ENCODE measurements at regions not wholly inside any gene's neighbourhood (a gene's known extent, or its start where the extent isn't known, plus 50 kb on each side); places are given as distances from the start of the nearest gene placed in this dataset.

- ATAC-seq (ENCODE audit: low FRiP score) (no peak), DNase-seq (ENCODE audit: low spot score) (no peak)
- no peak for TF ChIP-seq CTCF (IDR thresholded peaks at IDR 0.05)
Measured at GRCh38 chr5:124203303-124203702, 543.1 kb downstream of the ZNF608 start.

GRCh38 chr5:124200381-124200780, 546.1 kb downstream of the ZNF608 start:
- ATAC-seq (ENCODE audit: low FRiP score) (no peak), DNase-seq (ENCODE audit: low spot score) (no peak)
- TF ChIP-seq CTCF (IDR thresholded peaks at IDR 0.05) = no peak

GRCh38 chr5:124199893-124200292, 546.5 kb downstream of the ZNF608 start:
- DNase-seq (ENCODE audit: low spot score) = no peak
- ATAC-seq (ENCODE audit: low FRiP score) = no peak
- TF ChIP-seq CTCF (IDR thresholded peaks at IDR 0.05) = no peak

GRCh38 chr5:124195411-124195810, 551.0 kb downstream of the ZNF608 start:
- TF ChIP-seq CTCF (IDR thresholded peaks at IDR 0.05) = no peak

GRCh38 chr5:124194282-124194681, 552.2 kb downstream of the ZNF608 start:
- no peak for TF ChIP-seq CTCF (IDR thresholded peaks at IDR 0.05)
- ATAC-seq (ENCODE audit: low FRiP score) (no peak), DNase-seq (ENCODE audit: low spot score) (no peak)

More at GRCh38 chr5:124195411-124195810, 551.0 kb downstream of the ZNF608 start:
- DNase-seq (ENCODE audit: low spot score) = no peak
- no peak for ATAC-seq (ENCODE audit: low FRiP score)

- no peak for TF ChIP-seq CTCF (IDR thresholded peaks at IDR 0.05)
- ATAC-seq (ENCODE audit: low FRiP score) (no peak), DNase-seq (ENCODE audit: low spot score) (no peak)
Measured at GRCh38 chr5:124193371-124193789, 553.1 kb downstream of the ZNF608 start.

- ATAC-seq (ENCODE audit: low FRiP score) = no peak
- DNase-seq (ENCODE audit: low spot score) = no peak
- TF ChIP-seq CTCF (IDR thresholded peaks at IDR 0.05) = no peak
Measured at GRCh38 chr5:124192716-124193115, 553.7 kb downstream of the ZNF608 start.

Measured in omental fat pad (tissue), 3 donors.